ENCODE measurements at regions not wholly inside any gene's neighbourhood (a gene's known extent, or its start where the extent isn't known, plus 50 kb on each side); places are given as distances from the start of the nearest gene placed in this dataset.
"Not testable (repeated sequence)": the region's sequence is repeated elsewhere in the genome, so short reads cannot be mapped to it uniquely, and the experiment has no call there.

DNA sequence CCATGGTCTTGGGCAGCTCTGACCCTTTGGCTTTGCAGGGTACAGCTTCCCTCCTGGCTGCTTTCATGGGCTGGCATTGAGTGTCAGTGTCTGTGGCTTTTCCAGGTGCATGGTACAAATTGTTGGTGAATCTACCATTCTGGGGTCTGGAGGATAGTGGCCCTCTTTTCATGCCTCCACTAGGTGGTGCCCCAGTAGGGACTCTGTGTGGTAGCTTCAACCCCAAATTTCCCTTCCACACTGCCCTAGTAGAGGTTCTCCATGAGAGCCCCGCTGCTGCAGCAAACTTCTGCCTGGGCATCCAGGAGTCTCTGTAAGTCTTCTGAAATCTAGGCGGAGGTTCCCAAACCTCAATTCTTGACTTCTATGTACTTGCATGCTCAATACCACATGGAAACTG is 494.5 kb upstream of the LRRC7 start:
- DNase-seq: no peak

DNA sequence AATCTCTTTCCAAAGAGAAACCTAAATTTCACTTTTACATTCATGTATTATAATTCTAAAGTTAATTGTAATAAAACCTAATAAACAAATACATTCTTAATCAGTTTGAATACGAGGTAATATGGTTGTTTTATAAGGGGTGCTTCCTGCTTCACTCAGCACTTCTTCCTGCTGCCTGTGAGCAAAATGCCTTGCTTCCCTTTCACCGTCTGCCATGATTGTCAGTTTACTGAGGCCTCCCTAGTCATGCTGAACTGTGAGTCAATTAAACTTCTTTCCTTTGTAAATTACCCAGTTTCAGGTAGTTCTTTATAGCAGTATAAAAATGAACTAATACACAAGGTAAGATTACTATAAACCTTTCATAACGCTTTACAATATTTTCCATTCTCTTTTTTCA is 491.1 kb upstream of the LRRC7 start:
- no peak for DNase-seq

DNA sequence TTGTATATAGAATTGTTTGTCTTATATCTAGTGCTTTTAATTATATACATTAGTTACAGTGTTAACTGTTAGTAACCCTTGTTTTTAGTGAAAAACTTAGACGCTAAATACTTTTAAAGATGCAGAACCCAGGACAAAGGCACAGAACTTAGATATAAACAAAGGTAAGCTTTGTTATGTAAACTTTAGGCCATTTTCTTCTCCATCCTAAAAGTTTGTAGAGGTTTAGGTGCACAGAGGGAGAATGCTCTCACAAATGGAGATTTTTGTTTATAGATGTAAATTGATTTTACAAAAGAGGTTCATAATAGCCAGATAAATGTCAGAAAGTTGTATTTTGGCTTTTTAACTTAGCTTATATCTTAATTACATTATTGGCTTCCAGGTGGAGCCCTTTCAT is 490.5 kb upstream of the LRRC7 start:
- DNase-seq: no peak

DNA sequence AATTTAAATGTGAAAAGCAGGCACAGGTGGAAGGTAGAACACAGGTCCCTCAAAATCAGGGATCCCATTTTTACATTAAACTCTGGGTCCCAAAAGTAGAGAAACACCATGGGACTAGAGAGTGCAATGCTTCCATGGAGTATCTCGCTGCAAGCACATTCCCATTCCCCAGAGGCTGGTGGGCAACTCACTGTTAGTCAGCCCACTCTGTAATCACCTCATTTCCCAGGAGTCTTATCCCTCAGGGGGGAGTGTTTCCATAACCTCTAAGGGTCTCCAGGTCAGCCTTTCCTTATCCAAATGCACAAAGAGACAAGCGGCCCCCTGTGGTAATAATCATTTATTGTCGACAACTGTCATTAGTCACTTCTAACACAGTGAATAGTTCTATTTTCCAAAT is 490.1 kb upstream of the LRRC7 start:
- no peak for DNase-seq

DNA sequence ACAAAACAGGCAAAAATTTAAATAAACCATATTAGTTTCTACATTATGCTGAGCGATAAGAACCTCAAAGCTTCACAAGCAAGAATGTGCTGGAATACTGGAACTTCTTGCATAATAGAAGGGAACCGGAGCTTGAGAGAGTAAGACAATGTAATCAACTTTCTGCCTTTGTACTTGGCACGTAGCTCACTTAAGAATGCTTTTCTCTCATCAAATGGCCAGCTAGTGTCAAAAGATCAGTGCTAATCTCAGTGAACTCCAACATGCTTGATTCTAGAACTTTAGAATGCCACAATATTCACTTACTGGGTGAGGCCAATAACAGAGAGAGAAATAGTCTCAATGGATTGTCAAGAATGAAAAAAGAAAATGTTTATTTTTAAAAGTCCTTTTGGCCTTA is 486.1 kb upstream of the LRRC7 start:
- DNase-seq: no peak

DNA sequence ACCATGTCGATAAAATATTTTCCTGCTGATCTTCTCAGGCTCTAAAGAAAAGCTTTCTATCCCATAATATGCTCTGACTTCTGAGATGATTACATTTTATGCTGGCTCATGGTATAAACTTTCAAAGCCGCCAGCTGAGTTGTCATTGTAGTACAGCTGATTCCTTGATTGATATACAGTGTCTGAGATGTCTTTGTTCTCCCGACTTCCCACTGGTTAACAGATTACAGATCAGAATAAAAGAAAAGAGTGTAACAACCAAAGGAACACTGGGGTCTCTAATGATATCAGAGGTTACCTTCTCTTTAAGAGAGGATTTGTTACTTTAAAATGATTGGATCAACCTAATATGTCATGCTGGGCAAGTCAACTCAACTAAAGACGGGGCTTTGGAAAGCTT is 485.4 kb upstream of the LRRC7 start:
- no peak for DNase-seq

DNA sequence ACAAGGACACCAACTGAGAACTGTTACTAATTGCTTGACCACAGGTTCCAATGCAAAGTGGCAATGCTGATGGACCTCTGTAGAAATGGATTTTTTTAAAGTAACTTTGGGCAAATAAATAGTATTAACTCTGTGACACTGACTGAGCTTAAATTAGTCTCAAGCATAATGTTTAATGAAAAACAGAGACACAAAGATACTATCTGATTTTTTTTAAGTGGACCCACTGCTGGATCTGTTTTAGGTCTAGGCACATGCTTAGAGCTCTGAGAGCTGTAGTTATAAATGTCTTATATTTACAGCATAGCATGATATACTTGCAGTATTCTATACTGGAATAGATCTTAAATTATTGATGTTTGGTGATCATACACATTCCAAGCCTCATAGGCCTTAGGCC is 481.6 kb upstream of the LRRC7 start:
- no peak for DNase-seq

DNA sequence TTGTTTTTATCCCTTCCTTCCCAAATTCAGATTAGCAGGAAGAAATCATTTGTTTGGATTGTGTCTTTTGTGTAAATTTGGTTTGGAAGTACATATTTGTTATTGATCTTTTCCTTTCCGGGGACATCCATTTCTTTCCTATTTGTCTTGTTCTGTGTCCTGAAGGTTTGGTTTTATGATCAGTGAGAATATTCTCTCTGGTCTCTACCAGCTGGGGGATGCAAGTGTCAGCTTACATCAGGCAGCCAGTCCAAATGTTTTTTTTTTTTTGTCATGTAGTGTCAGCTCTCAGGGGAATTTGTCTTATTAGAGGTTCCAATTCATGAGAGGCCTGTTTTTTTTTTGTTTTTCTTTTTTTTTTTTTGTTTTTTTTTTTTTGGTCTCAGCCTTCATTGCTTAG is 479.2 kb upstream of the LRRC7 start:
- no peak for DNase-seq

DNA sequence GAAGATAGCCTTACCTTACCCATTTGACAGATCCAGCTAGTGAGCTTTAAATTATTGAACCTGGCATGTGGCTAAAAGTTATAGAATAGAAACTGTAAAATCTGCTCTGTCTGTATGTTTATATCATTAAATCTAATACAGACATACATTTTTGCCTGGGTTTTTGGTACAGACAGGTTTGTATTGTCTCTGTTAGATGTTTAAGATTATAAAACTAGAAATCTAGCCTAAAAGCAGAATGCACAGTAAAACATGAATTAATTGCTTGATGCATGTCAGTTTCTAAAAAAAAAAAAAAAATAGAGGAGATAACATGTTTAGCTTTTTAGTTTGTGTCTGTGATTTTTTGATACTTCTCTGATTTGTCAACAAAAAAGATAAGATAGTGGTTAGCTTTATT is 477.6 kb upstream of the LRRC7 start:
- DNase-seq: no peak

DNA sequence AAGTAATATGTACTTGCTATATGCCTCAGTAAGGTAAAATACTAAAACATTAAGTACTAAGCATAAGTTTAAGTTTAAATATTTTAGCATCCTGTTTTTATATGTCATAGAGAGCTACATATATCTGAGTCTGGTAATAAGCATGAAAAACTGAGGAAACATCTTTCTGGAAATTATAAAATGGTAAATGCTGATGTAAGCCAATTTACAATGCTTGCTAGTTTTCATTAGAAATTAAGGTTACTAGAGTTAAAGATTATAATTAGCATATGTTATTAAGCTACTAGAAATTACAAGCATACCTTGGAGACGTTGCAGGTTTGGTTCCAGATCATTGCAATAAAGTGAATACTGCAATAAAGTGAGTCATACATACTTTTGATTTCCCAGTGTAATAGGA is 477.0 kb upstream of the LRRC7 start:
- no peak for DNase-seq

DNA sequence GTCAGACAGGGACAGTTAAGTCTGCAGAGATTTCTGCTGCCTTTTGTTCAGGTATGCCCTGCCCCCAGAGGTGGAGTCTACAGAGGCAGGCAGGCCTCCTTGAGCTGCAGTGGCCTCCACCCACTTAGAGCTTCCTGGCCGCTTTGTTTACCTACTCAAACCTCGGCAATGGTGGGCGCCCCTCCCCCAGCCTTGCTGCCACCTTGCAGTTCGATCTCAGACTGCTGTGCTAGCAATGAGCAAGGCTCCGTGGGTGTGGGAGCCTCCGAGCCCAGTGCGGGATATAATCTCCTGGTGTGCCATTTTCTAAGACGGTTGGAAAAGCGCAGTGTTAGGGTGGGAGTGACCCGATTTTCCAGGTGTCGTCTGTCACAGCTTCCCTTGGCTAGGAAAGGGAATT is 465.7 kb upstream of the LRRC7 start:
- DNase-seq: not testable (repeated sequence)

DNA sequence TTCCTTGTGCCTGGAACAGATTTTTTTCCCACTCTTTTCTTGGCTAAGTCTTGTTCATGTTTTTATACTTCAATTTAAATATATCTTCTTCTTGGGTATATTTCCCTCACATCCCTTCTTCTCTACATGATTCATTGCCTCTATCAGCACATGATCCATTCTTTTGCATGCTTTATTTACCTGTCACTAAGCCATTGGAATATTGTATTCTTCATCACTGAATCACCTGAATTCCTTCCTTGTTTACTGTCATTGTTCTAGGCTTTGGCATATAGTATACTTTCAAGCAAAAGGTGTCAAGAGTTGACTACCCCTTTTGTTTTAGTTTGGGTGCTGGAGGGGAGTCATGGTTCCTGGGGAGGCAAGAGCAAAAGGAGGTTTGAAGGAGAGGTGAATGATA is 464.5 kb upstream of the LRRC7 start:
- DNase-seq: no peak

DNA sequence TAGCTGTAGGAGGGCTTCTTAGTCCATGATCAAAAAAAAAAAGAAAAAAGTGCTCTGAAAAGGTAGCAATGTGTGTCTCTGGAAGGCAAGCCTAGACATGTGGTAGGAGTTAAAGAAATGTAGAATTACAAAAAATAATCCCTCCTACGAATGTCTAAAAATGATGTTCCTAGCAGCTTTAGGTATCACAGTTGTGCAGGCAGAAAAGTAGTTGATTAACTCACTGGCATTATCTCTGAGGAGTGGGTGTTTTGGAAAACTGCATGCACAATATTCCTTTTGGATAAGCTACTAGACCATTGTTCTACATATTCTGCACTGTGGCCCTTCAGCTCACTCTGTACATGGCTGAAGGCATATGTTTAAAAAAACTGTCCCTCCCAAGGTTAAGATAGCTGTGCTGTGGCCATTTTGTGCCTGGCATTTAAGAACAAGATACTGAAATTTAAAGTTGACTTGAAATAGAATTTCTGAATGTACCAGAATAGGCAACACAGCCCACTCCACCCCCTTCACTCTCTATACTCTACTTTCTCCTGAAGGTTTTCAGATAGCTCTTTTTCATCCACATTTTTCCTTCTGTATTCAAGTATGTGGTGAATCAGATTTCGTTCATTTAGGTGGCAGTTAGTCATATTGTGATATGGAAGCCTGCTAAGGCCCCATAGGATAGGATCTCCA is 463.9 kb upstream of the LRRC7 start:
- peak in 8 of 58 donors; percentile 9 to 40 (median 22) for DNase-seq

DNA sequence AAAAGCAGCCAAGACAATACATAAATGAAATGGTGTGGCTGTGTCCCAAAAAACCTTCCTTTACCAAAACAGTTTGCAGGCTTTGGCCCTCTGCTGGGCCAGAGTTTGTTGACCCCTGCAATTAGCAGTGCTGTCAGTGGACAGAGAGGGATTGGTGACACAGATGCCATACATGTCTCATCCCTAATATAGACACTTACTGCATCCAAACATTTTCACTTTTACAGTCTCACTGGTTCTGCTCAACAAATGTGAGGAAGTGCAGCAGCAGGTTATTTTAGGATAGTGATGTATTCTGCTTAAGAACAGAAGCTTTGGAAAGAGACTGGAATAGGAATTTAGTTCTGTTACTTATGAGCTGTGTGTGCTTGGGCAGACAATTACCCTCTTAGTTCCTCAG is 462.8 kb upstream of the LRRC7 start:
- DNase-seq: peak in 1 of 58 donors; percentile 3

DNA sequence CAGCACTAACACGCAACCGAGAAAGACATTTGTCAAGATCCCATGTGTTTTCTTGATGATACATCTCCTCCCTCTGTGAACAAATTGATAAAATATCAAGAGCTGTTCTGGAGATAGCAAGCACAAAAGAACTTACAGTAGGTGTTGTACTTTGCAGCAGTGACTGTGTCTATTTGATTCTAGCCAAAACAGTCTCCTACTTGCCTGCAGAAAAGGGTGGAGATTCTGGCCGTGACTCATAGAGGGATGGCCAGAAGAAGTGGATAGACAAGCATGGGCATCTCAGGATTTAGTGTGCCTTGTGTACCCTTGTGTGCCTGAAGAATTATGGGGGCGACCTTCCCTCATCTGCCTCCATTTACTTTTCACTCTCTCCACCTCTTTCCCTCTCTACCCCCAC is 458.4 kb upstream of the LRRC7 start:
- peak in 5 of 58 donors; percentile 2 to 39 (median 21) for DNase-seq

DNA sequence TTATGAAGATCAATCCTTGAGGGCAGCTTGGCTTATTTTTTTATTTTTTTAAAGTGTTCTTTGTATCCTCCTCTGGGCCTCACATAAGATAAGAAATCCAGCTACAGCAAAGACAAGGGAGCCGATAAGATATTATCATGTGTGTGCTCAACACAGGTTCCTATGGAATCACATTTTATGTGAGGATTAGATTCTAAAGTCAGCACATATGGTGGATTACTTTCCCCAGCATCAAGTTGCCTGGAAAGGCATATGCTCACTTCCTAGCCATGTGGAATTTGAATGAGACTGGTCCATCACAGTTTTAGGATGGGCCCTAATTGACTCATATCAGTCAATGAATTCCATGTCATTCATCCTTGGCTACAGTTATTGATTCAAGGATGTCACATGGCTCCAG is 456.9 kb upstream of the LRRC7 start:
- no peak for DNase-seq

DNA sequence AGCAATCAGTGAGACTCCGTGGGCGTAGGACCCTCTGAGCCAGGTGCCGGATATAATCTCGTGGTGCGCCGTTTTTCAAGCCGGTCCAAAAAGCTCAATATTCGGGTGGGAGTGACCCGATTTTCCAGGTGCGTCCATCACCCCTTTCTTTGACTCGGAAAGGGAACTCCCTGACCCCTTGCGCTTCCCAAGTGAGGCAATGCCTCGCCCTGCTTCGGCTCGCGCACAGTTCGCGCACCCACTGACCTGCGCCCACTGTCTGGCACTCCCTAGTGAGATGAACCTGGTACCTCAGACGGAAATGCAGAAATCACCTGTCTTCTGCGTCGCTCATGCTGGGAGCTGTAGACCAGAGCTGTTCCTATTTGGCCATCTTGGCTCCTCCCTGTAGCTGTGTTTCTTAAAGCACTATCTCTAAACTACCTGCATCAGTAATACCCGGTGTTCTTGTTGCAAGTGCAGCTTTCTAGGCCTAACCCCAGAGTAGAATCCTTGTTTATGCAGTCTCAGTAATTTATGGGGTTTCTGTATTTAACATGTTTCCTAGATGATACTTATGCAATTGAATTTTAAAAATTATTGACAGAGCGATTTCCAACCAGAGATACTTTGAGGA is 447.5 kb upstream of the LRRC7 start:
- not testable (repeated sequence) for DNase-seq

DNA sequence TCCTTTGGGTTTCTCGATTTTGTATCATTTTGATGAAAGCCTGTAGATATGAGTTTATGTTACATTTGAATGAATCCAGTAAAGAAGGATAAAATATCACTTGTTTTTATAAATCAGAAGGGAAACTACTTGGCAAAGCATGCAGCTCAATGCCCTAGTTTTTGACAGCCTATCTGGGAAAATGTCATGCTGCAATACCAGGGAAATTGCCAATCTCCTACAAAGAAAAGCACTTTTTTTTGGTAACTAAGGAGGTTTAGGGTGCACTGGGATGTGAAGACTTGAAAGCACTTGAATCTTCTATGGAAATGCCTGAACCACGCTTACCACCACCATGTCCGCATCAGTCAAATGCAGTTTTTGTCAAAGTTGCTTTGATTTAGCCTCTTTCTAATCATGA is 446.9 kb upstream of the LRRC7 start:
- DNase-seq: no peak

DNA sequence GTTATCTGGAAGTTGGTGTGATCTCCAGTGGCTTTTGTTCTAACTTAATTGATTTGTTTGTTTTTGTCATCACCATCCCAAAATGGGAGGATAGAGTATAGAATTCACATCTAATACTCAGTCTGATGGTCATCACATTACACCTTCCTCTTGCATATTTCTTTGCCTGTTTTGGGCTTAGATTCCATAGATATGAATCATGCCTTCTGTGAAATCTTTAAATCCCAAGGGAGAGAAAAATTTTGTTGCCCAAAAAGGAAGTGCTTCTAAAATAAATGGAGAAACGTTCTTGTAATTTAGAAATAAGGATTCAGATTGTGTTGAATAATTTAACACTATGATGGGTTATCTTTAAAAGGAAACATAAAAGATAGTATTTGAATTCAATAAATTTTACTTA is 446.0 kb upstream of the LRRC7 start:
- DNase-seq: no peak

DNA sequence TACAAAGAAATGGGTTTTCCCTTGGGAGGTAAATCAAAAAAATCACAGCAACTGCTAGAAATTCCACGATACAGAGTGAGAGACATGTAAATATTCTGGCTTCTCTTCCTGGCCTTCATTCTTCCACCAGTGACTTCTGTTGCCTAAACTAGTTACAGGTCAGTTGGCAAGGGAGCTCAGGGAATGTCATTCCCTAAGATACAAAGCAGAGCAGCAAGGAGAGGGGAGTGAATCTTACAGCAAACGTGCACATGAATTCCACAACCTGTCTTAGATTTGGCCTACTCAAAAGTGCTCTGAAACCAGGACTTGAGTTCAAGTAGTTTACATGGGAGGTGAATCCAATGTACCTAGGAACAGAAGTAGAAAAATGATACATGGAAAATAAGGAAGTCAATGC is 445.3 kb upstream of the LRRC7 start:
- no peak for DNase-seq

DNA sequence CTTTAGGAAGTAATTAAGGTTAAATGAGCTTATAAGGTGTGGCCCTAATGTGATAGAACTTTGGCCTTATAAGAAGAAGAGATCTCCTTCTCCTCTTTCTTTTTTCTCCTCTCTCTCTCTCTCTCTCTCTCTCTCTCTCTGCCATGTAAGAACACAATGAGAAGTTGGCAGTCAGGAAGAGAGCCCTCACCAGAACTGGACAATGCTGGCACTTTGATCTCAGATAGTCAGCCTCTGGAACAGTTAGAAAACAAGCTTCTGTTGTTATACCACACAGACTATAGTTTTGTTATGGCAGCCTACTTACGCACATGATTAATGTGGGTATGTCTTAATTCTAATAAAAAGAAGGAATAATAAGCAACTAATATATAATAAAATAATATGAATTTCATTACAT is 444.2 kb upstream of the LRRC7 start:
- DNase-seq: peak in 7 of 58 donors; percentile 6 to 72 (median 27)

DNA sequence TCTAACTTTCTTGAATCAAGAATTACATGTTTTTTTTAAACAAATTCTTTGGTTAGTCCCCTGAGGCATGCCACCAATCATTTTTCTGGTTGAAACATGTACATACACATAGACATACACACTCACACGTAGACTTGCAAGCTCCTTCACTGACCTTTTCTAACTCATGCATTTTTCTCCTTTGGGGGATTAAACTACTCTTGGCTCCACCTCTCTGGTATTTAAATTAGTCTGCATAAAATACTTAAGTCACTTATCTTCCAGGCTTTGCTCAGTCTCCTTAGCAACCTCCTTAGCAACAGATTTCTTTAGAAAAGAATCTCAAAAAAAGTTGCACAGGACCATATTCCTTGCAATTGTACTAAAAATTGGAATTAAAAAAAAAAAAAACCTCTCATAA is 440.9 kb upstream of the LRRC7 start:
- DNase-seq: no peak

DNA sequence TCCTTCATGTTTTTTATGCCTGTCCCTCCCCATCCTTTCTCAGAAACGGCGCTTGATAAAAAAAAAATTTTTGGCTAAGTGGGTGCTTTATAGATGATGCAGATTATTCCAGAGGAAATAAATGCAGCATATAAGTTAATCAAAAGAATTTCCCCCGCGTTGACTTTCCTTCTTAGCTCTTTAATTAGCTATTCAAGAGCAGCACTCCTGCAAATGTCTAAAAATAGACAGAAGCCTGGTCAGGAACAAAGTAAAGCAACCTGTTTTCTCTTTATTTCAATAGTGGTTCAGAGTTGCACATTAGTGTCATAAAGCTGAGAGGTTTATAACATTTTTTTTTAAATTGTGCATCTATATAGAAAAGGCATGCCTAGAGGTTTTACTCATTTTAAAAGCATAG is 439.5 kb upstream of the LRRC7 start:
- no peak for DNase-seq

DNA sequence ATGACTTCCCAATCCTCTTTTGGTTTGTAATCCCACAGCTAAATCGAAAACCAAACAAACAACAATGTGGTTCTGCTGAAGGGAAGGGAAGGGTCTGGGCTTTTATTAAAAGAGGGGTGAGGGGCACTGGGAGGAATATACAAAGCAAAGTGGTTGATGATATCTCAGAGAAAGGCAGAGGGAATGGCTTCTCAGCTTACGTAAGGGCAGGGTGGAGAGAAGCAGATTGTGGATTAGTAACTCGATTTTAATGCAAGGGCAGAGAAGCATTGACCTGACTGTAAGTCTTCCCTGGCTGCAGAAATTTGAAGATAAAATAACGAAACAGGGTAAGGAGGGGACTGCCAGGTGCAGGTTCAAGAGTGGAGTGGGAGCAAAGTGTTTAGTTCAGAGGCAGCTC is 438.2 kb upstream of the LRRC7 start:
- no peak for DNase-seq
